HEK293 (cell line): ENCODE measurements at regions not wholly inside any gene's neighbourhood (a gene's known extent, or its start where the extent isn't known, plus 50 kb on each side); places are given as distances from the start of the nearest gene placed in this dataset.

ENCODE experiments used
- CTCF ChIP-seq: fragments of 450-650 bp; formaldehyde crosslinking; IDR thresholded peaks from 2 replicates; pipeline ENCODE4 v1.5.1; 2016; ENCODE audit warnings: missing biosample characterization, missing genetic modification characterization
- HOXA7 ChIP-seq: sonication (generic); formaldehyde crosslinking; IDR thresholded peaks from 2 replicates; pipeline ENCODE4 v1.8.1; 2022; ENCODE audit warnings: missing genetic modification reagents, borderline replicate concordance
- YY2 ChIP-seq: fragments of 450-650 bp; formaldehyde crosslinking; IDR thresholded peaks from 2 replicates; pipeline ENCODE4 v1.5.1; 2016; ENCODE audit warnings: missing biosample characterization, missing genetic modification characterization
- ZNF138 ChIP-seq: fragments of 450-650 bp; formaldehyde crosslinking; IDR thresholded peaks from 2 replicates; pipeline ENCODE4 v1.5.1; 2016; ENCODE audit warnings: missing biosample characterization, missing genetic modification characterization, borderline replicate concordance
- ZNF184 ChIP-seq: fragments of 450-650 bp; IDR thresholded peaks from 2 replicates; pipeline ENCODE4 v1.5.1; 2018; ENCODE audit warnings: missing biosample characterization, mild to moderate bottlenecking, missing genetic modification characterization
- ZNF274 ChIP-seq, 2 experiments: fragments of 200-500 bp in 1 of 2; fragments of 450-650 bp in 1 of 2; sonication (Bioruptor generic) in 1 of 2; formaldehyde crosslinking in 1 of 2; IDR thresholded peaks; 2 replicates each; pipeline versions ENCODE4 v1.5.1 to v1.6.1; 2014 to 2016; ENCODE audit warnings: borderline replicate concordance in 1 of 2, inconsistent platforms in 1 of 2, low read length in 1 of 2, missing biosample characterization in 1 of 2, missing genetic modification characterization in 1 of 2
- ZNF639 ChIP-seq: fragments of 450-650 bp; formaldehyde crosslinking; IDR thresholded peaks from 2 replicates; pipeline ENCODE4 v1.5.1; 2016; ENCODE audit warnings: missing biosample characterization, missing genetic modification characterization
- ZSCAN5A ChIP-seq: fragments of 450-650 bp; formaldehyde crosslinking; IDR thresholded peaks from 2 replicates; pipeline ENCODE4 v1.5.1; 2016; ENCODE audit warnings: missing biosample characterization, missing genetic modification characterization

- no peak for TF ChIP-seq ZNF138
- no peak for TF ChIP-seq CTCF
- no peak for TF ChIP-seq HOXA7 (CRISPR knock-in tag)
- no peak for TF ChIP-seq ZNF639
- no peak for TF ChIP-seq ZNF274 (IDR thresholded peaks at IDR 0.05; ENCODE audit: low read length)
- no peak for TF ChIP-seq ZNF274 (tag by site-specific recombination; IDR thresholded peaks at IDR 0.05; ENCODE audit: borderline replicate concordance)
- TF ChIP-seq ZSCAN5A (tag by site-specific recombination) = no peak
- TF ChIP-seq YY2 (tag by site-specific recombination) = no peak
- TF ChIP-seq ZNF184 = no peak
These were observed 133.5 kb upstream of the SOD1 start for GRCh38 chr21:31526040-31526439.
